ENCODE measurements at regions not wholly inside any gene's neighbourhood (a gene's known extent, or its start where the extent isn't known, plus 50 kb on each side); places are given as distances from the start of the nearest gene placed in this dataset.
"Not testable (repeated sequence)": the region's sequence is repeated elsewhere in the genome, so short reads cannot be mapped to it uniquely, and the experiment has no call there.

DNA sequence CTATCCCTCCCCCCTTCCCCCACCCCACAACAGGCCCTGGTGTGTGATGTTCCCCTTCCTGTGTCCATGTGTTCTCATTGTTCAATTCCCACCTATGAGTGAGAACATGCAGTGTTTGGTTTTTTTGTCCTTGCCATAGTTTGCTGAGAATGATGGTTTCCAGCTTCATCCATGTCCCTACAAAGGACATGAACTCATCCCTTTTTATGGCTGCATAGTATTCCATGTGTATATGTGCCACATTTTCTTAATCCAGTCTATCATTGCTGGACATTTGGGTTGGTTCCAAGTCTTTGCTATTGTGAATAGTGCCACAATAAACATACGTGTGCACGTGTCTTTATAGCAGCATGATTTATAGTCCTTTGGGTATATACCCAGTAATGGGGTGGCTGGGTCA lies 52.3 kb upstream of the MAN1A2 start:
- not testable (repeated sequence) for DNase-seq

DNA sequence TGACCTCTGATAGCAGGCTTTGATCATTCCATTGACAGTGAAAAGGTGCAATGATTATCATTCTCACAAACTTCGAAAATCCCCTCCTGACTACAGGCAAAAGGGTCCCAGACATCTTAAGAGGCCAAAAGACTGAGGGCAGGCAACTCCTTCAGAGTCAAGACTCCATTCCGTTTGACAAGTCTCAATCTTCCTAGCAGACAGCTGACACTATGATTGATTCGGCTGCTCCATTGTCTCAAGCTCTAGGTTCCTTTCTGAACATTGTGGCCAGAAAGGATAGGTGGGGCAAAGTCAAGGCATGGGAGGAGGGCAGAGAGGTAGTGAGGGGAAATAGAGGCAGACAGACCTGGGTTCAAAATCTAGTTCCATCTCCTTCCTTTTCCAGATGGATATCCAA lies 53.7 kb upstream of the MAN1A2 start:
- DNase-seq: no peak

DNA sequence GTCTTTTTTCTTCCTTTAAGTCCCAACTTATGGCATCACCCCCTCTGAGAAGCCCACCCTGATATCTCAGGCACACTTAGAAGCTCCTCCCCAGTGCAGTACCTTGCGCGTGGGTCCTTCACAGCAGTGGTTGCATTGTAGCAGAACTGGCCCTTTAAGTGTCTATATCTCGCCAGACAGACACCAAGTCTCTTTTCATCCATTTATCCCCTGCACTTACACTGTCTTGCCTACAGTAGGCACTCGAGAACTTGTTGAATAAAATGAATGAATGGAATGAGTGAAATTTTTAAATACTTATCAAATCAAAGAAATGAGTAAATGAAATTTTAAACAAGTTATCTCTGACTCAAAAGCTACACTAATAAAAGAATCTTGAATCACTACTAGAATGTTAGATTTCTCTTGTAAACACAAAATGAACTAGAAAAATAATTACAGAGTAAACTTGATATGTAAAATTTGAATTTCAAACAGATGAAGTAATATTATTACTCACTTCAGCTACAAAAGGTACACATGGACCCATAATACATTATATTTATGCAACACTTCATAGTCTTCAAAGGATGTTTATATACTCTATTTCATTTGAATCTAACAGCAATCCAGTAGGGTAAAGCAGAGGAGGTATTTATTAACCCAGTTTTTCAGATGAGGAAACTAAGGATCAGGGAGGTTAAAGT lies 54.7 kb upstream of the MAN1A2 start:
- DNase-seq: peak; percentile 3

DNA sequence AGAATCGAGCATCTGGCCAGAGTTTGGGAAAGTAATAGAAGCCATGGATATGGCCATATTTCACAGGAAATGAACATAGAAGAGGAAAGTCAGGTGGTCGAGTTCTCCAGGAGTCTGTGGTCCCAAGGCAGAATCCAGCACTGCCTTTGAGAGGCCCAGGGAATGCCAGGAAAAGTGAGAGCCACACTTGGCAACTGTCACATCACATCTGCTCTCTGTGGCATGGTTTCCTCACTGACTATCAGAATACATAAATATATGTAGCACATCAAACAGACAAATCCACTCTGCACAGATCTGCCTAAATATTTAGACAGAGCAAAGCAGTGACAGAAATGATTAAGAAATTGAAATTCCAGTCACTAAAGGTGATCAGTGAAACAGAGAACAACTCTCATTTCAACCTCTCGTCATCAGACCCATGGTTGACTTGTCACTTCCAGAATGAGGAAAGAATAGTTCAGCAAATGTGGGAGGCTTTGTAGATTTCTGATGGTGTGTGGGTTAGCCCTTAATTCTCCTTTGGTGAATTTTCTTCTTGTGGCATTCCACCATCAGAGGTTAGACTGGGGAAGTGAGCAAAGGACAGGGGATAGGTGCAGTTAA lies 58.8 kb upstream of the MAN1A2 start:
- no peak for DNase-seq

DNA sequence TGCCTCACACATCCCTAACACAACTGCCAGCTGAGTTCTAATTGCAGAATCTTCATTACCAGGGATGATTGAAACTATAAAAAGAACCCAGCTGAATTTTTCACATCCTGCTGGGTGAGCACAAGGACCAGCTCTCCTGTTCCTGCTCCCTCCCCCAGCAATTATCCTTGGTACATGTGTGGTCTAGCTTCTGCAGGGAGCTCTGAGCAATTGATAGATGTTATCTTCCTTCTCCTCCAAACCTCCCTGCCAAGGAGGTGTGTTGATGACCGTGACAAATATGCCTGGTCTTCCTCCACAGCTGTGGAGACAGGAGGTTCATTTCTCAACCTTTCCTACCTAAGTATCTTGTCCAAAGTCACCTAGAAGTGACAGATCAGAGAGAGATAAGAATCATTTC lies 65.3 kb upstream of the MAN1A2 start:
- DNase-seq: peak; percentile 25

DNA sequence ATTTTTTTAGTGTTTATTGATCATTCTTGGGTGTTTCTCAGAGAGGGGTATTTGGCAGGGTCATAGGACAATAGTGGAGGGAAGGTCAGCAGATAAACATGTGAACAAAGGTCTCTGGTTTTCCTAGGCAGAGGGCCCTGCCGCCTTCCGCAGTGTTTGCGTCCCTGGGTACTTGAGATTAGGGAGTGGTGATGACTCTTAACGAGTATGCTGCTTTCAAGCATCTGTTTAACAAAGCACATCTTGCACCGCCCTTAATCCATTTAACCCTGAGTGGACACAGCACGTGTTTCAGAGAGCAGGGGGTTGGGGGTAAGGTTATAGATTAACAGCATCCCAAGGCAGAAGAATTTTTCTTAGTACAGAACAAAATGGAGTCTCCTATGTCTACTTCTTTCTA lies 67.1 kb upstream of the MAN1A2 start:
- not testable (repeated sequence) for DNase-seq

DNA sequence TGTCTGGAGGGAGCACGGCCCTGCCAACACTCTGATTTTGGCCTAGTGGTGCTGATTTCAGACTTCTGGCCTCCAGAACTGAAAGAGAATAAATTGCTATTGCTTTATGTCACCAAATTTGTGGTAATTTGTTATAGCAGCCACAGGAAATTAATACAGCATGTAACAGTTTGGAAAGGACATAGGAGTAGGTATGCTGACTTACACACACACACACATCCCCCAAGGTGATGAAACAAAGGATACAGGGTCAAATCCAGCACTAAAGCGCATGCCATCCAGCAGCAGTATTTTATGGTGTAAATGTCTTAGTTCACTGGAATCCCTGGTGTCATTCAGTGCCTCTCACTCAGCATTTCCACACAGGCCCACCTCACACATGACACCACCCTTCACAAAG lies 72.2 kb upstream of the MAN1A2 start:
- DNase-seq: no peak

DNA sequence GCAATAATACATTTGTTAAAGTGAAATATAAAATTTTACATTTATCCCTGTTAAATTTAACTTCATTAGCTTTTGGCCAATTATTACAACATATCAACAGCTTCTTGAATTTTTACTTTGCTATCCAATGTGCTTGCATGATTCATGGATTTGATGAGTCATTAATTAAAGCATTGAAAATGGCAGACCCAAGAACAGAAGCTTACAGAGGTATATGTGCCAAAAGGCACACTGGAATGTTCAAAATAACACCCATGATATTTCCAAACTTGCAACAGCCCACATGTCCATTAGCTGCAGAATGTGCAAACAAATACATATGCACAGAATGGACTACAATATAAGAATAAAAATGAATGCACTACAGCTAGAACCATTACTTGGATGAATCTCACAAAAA lies 76.4 kb upstream of the MAN1A2 start:
- DNase-seq: no peak

DNA sequence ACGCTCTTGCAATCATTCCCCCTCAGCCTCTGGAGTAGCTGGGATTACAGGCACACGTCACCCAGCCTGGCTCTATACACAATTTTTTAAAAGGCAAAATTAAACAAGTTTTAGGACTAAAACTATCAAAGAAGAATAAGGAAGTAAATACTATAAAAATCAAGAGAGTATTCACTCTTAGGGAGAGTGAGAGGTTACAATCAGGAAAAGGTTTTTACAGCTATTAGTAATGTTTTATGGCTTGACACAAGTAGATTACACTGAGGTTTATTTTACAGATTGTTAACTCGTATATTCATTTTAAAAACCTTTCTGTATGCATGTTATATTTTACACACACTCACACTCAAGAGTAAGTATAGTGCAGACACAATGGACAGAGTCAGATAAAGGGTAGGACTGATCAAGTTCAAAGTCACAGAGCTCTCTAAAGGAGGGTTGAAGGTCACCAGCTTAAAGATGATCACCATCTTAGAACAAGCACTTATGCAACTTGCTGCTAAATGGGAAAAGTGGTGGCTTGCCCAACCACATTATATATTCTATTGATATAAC lies 77.9 kb upstream of the MAN1A2 start:
- DNase-seq: no peak

DNA sequence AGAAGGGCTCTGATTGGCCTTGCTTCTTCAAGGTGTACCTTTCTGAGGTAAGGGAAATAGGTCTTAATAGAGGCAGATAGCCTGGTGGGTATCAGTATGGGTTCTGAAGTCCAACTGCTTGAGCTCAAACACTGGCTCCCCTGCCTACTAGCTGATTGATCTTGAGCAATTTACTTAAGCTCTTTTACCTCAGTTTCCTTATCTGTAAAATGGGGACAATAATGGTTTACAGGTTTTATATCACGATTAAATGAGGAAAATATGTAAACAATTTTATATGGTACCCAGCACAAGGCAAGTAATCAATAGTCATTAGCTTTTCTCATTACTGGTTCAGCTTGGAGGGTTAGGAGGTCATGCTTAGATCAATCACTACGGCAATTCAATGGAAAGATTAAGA lies 75.8 kb upstream of the VTCN1 start:
- DNase-seq: no peak

DNA sequence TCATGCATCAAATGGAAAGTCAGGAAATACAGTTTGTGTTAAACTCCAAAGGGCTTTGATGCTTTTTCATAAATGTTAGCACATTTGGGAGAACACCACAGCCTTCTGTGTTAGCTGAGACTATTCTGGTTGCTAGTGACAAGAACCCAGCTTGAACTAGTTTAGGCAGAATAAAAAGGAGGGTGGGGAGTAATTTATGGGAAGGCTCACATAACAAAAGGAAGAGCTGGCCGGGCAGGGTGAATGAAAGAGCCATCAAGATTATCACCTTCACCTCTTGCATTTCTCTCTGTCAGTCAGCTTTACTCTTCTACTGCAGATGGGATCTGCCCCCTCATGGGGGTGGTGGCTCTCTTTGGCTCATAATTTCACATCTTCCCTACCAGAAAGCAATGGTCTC lies 75.4 kb upstream of the VTCN1 start:
- peak; percentile 4 for DNase-seq

DNA sequence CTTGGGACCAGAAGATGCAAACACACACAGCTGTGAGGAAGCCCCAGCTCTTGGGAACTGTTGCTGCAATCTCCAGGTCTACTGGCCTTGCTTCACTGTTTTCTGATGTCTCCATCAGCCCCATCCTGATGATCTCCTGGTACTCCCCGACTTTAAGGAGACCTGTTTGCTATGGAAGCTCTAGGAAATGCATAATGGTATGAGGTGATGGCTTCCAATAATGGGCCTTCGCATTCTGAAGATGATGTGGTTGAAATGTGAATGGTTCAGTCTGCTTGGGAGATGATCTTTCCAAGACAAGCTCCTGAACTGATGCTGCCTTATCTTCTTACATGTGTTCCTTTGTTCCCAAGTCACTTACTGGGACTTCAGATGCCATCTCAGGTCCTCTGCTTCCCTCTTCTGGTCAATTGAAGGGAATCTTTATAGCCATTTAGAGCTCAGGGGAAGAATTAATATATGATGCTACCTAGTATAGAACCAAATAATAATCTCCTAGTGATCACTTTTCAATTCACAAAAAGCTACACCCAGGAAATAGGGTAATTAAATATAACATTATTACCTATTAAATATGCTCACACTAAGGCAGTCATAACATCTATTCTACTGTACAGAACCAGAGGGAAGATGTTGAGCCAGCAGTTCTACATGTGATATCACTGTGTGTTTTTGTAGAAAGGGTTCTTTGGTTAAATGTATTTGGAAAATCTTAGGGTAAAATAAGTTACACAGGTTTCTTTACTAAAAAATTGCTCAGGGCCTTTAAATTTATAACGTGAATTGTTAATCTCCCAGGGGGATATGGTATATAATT lies 73.9 kb upstream of the VTCN1 start:
- DNase-seq: peak; percentile 74

DNA sequence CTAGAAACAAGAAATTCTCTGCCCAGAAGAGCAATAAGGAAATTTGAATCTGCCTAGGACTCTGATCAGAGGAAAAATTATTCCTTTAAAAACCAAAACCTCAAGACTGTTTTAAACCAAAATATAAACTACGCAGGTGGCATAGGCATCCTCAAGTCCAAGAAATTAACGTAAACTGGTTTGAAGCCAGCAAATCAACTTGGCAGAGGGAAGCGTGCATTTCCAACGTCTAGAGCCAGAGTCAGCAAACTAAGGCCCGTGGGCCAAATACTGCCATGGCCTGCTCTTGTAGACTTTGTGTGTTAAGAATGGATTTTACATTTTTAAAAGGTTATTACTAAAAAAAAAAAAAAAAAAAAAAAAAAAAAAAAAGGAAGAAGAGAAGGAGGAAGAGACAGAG lies 67.8 kb upstream of the VTCN1 start:
- no peak for DNase-seq

DNA sequence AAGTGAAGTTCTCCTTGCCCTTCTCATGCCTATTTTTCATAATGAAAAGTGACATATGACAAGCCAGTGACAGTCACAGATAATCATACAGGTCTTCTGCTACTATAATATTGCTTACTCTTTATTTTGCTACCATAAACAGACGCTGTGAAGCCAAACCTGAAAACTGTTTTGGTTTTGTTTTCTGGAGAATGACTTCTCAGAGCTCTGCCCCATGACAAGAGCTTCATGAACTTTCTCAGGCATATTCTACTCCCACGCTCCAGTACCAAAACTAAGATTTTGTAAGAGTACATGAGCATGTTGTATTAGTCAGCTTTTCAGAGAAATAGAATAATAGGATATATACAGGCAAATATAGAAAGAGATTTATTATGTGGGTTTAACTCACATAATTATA lies 64.3 kb upstream of the VTCN1 start:
- DNase-seq: no peak

DNA sequence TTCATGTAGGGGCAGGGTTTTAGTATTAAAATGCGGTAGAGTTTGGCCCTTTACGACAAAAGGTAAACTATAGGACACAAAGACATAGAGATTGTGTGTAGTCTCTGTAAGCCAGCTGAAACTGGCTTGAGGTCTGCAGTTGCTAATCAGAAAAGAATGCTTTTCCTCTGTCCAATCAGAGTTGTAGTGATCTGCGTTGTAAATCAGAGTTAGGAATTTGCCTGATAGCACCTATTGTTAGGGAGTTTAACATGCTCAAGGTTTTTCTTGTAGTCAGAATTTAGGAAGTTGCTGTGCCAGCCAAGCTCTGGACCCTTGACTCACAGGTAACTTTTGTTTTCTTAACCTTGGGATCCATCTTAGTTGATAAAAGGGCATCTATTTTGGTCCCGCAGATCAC lies 61.2 kb upstream of the VTCN1 start:
- no peak for DNase-seq

DNA sequence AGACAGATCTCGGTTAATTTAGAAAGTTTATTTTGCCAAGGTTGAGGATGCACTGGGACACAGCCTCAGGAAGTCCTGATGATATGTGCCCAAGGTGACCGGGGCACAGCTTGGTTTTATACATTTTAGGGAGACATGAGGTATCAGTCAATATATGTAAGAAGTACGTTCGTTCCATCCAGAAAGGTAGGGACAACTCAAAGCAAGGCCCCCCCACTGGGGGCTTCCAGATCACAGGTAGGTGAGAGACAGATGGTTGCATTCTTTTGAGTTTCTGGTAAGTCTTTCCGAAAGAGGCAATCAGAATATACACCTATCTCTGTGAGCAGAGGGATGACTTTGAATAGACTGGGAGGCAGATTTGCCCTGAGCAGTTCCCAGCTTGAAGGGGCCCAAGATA lies 60.4 kb upstream of the VTCN1 start:
- DNase-seq: no peak

DNA sequence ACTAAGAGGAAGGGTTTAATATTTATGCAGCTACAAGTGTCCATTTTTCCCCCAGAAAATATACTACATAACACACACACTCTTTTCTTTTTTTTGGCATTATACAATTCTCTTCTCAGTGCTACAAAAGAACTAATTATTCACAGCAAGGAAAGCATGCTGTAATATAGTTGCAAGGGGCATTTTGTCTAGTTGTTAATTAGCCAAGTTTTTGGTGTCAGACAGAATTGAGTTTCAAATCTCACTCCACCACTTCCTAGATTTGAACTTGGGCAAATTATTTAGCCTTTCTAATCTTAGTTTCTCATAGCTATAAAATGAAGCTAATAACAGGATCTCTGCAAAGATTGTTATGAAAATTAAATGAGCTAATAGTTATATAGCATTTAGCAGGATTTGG lies 60.0 kb upstream of the VTCN1 start:
- DNase-seq: no peak

DNA sequence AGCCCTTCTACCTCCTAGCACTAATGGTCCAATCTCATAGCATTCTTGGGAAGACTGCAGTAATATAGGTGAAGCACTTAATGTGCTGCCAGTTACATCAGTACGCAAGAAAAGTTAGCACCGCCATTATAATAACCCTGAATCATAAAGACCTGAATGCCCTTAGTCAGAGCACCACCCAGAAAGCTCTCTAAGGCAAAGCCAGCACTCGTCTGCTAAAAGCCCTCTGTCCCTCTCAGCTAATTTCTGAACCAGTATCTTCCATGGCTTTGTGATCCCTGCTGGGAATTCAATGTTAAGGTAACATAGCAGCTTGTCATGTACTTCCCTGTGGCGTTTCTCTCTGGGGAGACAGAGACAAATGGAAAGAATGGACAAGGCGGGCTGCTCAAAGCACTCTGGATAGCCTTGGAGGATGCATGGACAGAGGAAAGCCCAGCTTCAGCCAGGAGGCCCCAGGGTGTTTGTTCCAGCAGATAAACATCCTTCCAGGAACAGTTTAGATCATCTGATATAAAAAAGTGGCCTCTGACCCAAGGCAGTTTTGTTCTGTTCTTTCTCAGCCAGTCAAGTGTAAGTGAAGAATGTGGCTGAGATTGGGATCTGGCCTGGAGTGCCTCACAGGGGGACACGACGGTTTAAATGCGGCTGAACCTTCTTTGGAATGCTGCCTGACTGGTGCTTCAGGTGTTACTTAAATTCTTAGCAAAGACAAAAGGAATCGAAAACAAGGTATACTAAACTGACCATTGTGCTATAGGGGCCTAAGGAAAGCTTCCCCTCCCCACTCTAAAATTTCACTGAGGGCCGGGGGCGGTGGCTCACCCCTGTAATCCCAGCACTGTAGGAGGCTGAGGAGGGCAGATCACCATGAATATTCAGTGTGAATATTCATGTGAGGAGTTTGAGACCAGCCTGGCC lies 58.1 kb upstream of the VTCN1 start:
- DNase-seq: no peak

DNA sequence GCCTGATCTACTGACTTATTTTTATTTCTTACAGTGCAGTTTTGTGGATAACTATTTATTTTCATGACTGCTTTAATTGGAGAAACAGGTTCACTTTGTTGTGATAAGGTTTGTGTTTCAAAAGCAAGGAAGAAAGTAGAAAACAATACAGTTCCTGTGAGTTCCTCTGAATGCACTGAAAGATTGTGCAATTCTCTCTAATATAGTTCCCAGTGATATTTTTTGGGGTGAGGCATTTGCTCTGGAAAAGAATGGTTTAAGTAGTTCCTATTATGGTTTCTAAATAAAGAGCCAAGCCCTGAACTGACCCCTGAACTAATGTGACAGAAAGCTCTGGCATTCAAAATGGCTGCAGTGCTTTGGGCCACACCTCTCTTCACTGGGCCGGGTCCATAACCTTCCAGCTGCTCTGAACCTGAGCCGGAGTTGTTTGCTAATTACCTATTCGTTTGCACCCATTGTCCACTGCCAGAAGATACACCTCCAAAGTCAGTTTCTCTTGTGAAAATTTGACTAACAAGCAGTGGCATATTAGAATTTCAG lies 56.6 kb upstream of the VTCN1 start:
- no peak for DNase-seq

DNA sequence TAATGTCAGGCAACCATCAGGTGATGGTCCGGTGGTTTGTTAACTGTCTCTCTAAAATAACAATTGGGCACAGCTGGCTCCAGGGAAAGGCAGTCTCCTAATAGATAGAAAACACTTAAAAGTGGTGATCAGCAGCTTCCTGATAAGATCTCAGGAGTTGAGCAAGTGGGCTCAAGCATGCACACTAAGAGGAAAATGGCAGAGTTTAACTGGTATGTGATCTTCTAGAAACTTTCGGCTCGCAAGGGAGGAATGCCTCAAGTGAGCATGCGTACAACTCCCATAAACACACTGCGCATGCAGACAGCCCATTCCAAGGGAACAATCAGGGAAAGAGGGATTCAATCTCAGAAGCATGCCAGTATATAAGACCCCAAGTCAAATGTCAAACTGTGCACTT lies 52.2 kb upstream of the VTCN1 start:
- no peak for DNase-seq

DNA sequence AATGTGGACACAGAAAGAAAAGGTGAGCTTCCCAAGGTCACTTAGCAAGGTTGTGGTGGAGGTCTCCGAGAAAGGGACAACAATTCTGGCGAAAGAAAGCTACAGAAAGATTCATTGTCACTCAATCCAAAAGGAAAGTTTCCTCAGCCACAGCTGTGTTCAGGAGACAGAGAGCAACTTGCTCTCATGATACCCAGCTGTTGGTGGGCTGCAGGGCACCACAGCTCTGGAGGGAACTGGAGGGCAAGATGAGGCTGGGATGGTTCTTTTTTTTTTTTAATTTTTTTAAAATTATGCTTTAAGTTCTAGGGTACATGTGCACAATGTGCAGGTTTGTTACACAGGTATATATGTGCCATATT lies 50.7 kb upstream of the VTCN1 start:
- DNase-seq: no peak

DNA sequence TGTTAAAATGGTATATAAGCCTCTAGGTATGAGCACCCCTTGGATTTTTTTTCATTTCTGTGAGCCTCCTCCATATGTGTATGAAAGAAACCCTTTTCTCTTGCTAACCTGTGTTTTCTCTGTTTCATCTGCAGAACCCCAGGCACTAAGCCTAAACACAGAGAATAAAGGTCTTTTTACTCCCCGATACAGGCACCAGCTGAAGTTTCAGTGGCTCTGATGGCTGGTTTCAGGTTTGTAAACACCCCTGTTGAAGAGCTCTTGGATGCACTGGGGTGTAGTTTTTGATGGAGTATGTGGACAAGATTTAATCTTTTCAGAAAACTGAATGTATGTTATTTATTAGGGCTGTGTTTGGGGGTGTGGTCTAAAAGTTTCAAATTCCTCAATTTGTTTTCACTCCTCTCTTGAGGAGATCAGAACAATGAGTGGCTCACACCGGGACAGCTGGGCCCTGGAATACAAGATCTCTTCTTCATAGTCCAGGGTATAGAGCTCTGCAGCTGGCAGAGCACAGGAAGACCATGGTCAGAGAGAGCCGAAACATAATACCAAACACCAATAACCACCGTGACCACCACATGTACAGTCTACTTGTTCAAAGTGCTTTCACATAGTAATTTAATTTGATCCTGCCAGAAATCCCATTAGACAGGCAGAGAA lies 50.2 kb upstream of the VTCN1 start:
- DNase-seq: no peak
